ENCODE measurements at regions not wholly inside any gene's neighbourhood (a gene's known extent, or its start where the extent isn't known, plus 50 kb on each side); places are given as distances from the start of the nearest gene placed in this dataset.

DNA sequence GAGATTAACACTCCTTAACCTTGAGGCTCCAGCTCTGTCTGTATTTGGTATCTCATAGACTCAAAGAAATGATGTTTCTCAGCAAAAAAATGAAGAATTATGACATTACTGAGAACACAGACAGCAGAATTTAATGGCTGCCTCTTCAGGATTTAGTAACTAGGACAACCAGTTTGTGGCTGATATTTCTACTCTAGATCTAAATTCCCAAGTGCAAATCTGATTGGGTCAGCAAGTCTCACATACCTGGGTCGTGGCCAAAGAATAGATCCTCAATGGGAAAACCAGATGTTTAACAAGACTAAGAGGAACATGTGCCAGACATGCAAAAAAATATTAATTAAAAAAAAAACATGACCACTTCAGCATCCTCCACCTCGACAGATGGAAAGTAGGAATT, 608.9 kb downstream of the DTWD2 start:
- no peak overlapping the region for H3K4me3 ChIP-seq
- H3K9me3 ChIP-seq: no peaks in the 10 kb centered on the region
- 37% methylated on average over 2 of the region's 2 CpGs for WGBS
- H3K27me3 ChIP-seq: no peaks in the 10 kb centered on the region
- H3K27ac ChIP-seq: no peak overlapping the region
- no peaks in the 10 kb centered on the region for H3K36me3 ChIP-seq
- DNase-seq (ENCODE audit: low spot score in 2 of 2): no peak
- no peaks in the 10 kb centered on the region for H3K4me1 ChIP-seq
- no peak for TF ChIP-seq POLR2A (IDR thresholded peaks at IDR 0.05)
- TF ChIP-seq, protein P1, sequence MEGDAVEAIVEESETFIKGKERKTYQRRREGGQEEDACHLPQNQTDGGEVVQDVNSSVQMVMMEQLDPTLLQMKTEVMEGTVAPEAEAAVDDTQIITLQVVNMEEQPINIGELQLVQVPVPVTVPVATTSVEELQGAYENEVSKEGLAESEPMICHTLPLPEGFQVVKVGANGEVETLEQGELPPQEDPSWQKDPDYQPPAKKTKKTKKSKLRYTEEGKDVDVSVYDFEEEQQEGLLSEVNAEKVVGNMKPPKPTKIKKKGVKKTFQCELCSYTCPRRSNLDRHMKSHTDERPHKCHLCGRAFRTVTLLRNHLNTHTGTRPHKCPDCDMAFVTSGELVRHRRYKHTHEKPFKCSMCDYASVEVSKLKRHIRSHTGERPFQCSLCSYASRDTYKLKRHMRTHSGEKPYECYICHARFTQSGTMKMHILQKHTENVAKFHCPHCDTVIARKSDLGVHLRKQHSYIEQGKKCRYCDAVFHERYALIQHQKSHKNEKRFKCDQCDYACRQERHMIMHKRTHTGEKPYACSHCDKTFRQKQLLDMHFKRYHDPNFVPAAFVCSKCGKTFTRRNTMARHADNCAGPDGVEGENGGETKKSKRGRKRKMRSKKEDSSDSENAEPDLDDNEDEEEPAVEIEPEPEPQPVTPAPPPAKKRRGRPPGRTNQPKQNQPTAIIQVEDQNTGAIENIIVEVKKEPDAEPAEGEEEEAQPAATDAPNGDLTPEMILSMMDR (IDR thresholded peaks at IDR 0.05): no peak
- no peak for TF ChIP-seq EP300 (IDR thresholded peaks at IDR 0.05)
- no peak for TF ChIP-seq POLR2AphosphoS5 (IDR thresholded peaks at IDR 0.05)

DNA sequence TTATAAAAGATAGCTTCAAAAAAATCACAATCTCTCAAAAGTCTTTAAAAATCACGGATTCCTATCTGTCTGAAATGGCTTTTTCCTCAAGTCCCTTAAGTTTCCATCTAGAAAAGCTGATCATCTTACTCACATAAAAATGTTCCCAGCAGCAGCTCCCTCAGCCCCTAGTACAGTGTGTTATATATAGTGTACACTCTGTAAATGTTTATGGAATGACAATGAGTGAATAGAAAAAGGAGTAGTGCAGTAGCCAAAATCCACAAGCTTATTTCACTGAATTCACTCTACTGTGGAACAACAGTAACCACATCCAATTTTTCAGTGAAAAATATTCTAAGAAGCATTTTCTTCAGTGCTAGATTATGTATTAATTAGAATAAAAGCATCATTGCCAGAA, 609.4 kb downstream of the DTWD2 start:
- H3K4me1 ChIP-seq: no peaks in the 10 kb centered on the region
- TF ChIP-seq, protein P1 (IDR thresholded peaks at IDR 0.05): no peak
- TF ChIP-seq POLR2A (IDR thresholded peaks at IDR 0.05): no peak
- TF ChIP-seq POLR2AphosphoS5 (IDR thresholded peaks at IDR 0.05): no peak
- no peak for TF ChIP-seq EP300 (IDR thresholded peaks at IDR 0.05)
- no peaks in the 10 kb centered on the region for H3K36me3 ChIP-seq
- H3K27me3 ChIP-seq: no peaks in the 10 kb centered on the region
- H3K9me3 ChIP-seq: no peaks in the 10 kb centered on the region
- WGBS: 60% methylated on average over 1 of the region's 1 CpG
- no peak overlapping the region for H3K27ac ChIP-seq
- DNase-seq (ENCODE audit: low spot score in 2 of 2): no peak
- no peak overlapping the region for H3K4me3 ChIP-seq

DNA sequence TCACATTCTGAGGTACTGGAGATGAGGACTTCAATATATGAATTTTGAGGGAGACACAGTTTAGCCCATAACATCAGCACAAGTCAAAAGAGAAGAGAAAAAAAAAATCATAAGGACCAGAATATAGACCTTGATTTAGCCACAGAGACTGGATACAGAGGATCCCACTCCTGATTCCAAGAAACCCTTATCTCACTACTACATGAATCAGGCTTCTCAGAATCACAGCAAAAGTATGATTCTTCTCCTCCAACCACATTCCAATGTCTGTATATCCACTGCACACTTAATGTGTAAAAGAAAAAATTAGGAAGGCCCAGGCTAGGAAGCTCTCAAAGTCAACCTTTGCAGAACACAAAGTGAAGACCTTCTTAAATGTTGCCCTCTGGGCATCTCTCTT, 610.9 kb downstream of the DTWD2 start:
- Histone ChIP-seq H3K4me1 (peaks cover 1% of the 10 kb centered on the region), H3K27me3 (no peaks in the 10 kb centered on the region), H3K4me3 (no peak overlapping the region), H3K27ac (no peak overlapping the region), H3K9me3 (no peaks in the 10 kb centered on the region), H3K36me3 (no peaks in the 10 kb centered on the region)
- TF ChIP-seq POLR2AphosphoS5 (IDR thresholded peaks at IDR 0.05) (no peak), EP300 (IDR thresholded peaks at IDR 0.05) (no peak), POLR2A (IDR thresholded peaks at IDR 0.05) (no peak)
- TF ChIP-seq, protein P1 (IDR thresholded peaks at IDR 0.05): no peak
- no peak for DNase-seq (ENCODE audit: low spot score in 2 of 2)

DNA sequence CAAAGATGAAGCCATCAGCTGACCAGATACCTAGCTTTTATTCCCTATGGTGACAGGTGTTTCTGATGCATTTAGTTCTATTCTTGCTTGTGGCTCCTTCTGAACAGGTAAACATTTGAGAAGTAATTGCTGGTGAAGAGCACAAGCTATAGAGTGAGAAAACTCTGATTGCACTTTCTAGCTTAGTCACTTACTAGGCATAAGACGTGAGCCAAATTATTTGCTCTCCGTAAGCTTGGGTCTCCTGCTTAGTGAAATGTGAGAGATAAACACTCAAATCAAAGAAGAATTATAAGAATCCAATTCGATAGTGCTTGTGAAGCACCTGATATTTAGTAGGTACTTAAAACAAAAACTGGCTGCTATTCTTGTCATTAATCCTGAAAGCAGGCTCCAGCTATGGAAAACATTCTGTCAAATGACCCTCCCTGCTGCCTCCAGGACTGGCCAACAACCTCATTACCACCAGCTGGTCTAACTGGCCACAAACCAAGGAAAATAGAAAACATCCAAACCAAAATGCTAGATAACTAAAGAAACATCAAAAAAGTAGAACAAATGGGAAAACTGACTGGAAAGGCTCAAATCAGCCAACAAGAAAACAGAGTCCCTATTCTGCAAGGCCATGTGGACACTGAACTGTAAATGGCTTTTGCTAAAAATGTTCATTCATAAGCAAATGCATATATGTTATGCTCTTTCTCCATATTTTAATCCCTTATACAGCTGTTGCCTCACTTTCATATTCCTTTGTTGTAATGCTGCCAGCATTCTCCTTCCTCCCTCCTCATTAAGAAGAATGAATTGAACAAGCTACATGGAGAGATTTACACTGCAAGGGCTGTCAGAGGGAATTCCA, 616.1 kb downstream of the DTWD2 start:
- WGBS: 65% methylated on average over 3 of the region's 3 CpGs
- Histone ChIP-seq H3K4me1 (peaks cover 3% of the 10 kb centered on the region), H3K27me3 (no peaks in the 10 kb centered on the region), H3K27ac (no peak overlapping the region), H3K4me3 (no peak overlapping the region), H3K9me3 (no peaks in the 10 kb centered on the region), H3K36me3 (no peaks in the 10 kb centered on the region)
- no peak for DNase-seq (ENCODE audit: low spot score in 2 of 2)
- no peak for TF ChIP-seq POLR2A (IDR thresholded peaks at IDR 0.05)
- TF ChIP-seq, protein P1 (IDR thresholded peaks at IDR 0.05): no peak
- TF ChIP-seq POLR2AphosphoS5 (IDR thresholded peaks at IDR 0.05): no peak
- TF ChIP-seq EP300 (IDR thresholded peaks at IDR 0.05): no peak

DNA sequence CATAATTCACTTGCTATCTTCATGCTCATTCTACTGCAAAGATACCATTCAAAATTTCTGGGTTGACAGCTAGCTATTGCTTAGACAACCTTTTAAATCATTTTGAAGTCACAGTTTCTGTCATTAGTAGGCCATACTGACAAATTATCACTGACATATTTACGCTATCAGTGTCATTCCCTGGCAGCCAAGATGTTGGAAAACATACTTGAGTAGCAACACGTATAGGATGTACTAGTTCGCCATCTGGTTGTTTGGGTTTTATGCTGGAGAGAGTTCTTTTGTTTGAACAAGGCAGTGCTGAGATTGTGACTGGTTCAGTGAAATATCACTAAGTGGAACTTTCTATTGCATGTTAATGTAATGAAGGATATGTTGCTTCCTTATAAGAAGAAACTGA, 621.9 kb downstream of the DTWD2 start:
- no peak for DNase-seq (ENCODE audit: low spot score in 2 of 2)
- TF ChIP-seq EP300 (IDR thresholded peaks at IDR 0.05) (no peak), POLR2A (IDR thresholded peaks at IDR 0.05) (no peak), POLR2AphosphoS5 (IDR thresholded peaks at IDR 0.05) (no peak)
- TF ChIP-seq, protein P1 (IDR thresholded peaks at IDR 0.05): no peak
- 92% methylated on average over 3 of the region's 3 CpGs for WGBS
- Histone ChIP-seq H3K27me3 (no peaks in the 10 kb centered on the region), H3K27ac (no peak overlapping the region), H3K36me3 (no peaks in the 10 kb centered on the region), H3K4me3 (no peak overlapping the region), H3K9me3 (no peaks in the 10 kb centered on the region), H3K4me1 (no peaks in the 10 kb centered on the region)
